ENCODE measurements at regions not wholly inside any gene's neighbourhood (a gene's known extent, or its start where the extent isn't known, plus 50 kb on each side); places are given as distances from the start of the nearest gene placed in this dataset.

- H3K36me3 Mint-ChIP-seq (ENCODE audit: insufficient read depth) = peaks cover 2% of the 10 kb centered on the region
- TF ChIP-seq CTCF (IDR thresholded peaks at IDR 0.05; ENCODE audit: unreplicated experiment) = no peak
- no peaks in the 10 kb centered on the region for H3K4me1 Mint-ChIP-seq (ENCODE audit: low read depth)
- no peaks in the 10 kb centered on the region for H3K27me3 Mint-ChIP-seq
- no peak overlapping the region for H3K4me3 Mint-ChIP-seq (ENCODE audit: low read depth)
- DNase-seq (ENCODE audit: low spot score, unreplicated experiment) = no peak
- no peak overlapping the region for H3K27ac Mint-ChIP-seq
- H3K9me3 Mint-ChIP-seq (ENCODE audit: low read depth) = no peaks in the 10 kb centered on the region
Observed at GRCh38 chr14:100988411-100988900, 84.9 kb upstream of the RTL1 start.

- Mint-ChIP-seq H3K9me3 (ENCODE audit: low read depth) (no peaks in the 10 kb centered on the region), H3K4me1 (ENCODE audit: low read depth) (no peaks in the 10 kb centered on the region), H3K27me3 (no peaks in the 10 kb centered on the region), H3K36me3 (ENCODE audit: insufficient read depth) (peaks cover 2% of the 10 kb centered on the region), H3K27ac (no peak overlapping the region), H3K4me3 (ENCODE audit: low read depth) (no peak overlapping the region)
- DNase-seq (ENCODE audit: low spot score, unreplicated experiment) = no peak
- TF ChIP-seq CTCF (IDR thresholded peaks at IDR 0.05; ENCODE audit: unreplicated experiment) = no peak
Observed at GRCh38 chr14:100988956-100989355, 85.4 kb upstream of the RTL1 start.

- H3K27ac Mint-ChIP-seq = no peak overlapping the region
- H3K9me3 Mint-ChIP-seq (ENCODE audit: low read depth) = no peaks in the 10 kb centered on the region
- H3K36me3 Mint-ChIP-seq (ENCODE audit: insufficient read depth) = peaks cover 2% of the 10 kb centered on the region
- no peak for DNase-seq (ENCODE audit: low spot score, unreplicated experiment)
- TF ChIP-seq CTCF (IDR thresholded peaks at IDR 0.05; ENCODE audit: unreplicated experiment) = no peak
- H3K4me3 Mint-ChIP-seq (ENCODE audit: low read depth) = no peak overlapping the region
- H3K4me1 Mint-ChIP-seq (ENCODE audit: low read depth) = no peaks in the 10 kb centered on the region
- no peaks in the 10 kb centered on the region for H3K27me3 Mint-ChIP-seq
Observed at GRCh38 chr14:100989924-100990323, 86.4 kb upstream of the RTL1 start.

- H3K9me3 Mint-ChIP-seq (ENCODE audit: low read depth) = peaks cover 5% of the 10 kb centered on the region
- peaks cover 4% of the 10 kb centered on the region for H3K36me3 Mint-ChIP-seq (ENCODE audit: insufficient read depth)
- H3K27ac Mint-ChIP-seq = no peak overlapping the region
- no peaks in the 10 kb centered on the region for H3K4me1 Mint-ChIP-seq (ENCODE audit: low read depth)
- no peaks in the 10 kb centered on the region for H3K27me3 Mint-ChIP-seq
- no peak overlapping the region for H3K4me3 Mint-ChIP-seq (ENCODE audit: low read depth)
- no peak for TF ChIP-seq CTCF (IDR thresholded peaks at IDR 0.05; ENCODE audit: unreplicated experiment)
- no peak for DNase-seq (ENCODE audit: low spot score, unreplicated experiment)
Observed at GRCh38 chr14:100994082-100994481, 90.6 kb upstream of the RTL1 start.

- Mint-ChIP-seq H3K9me3 (ENCODE audit: low read depth) (peaks cover 5% of the 10 kb centered on the region), H3K27ac (no peak overlapping the region), H3K4me1 (ENCODE audit: low read depth) (no peaks in the 10 kb centered on the region), H3K27me3 (no peaks in the 10 kb centered on the region), H3K36me3 (ENCODE audit: insufficient read depth) (peaks cover 3% of the 10 kb centered on the region), H3K4me3 (ENCODE audit: low read depth) (no peak overlapping the region)
- DNase-seq (ENCODE audit: low spot score, unreplicated experiment) = no peak
- no peak for TF ChIP-seq CTCF (IDR thresholded peaks at IDR 0.05; ENCODE audit: unreplicated experiment)
Observed at GRCh38 chr14:100994756-100995330, 91.3 kb upstream of the RTL1 start.

All from progenitor cell of endocrine pancreas (in vitro differentiated cells).